Activated naive CD4-positive, alpha-beta T cell treated with anti-CD3 and anti-CD28 coated beads, Interleukin-2, amount 10 ng/mL, durations not matched to agents 7 days and 5 days (primary cell): ENCODE measurements at regions not wholly inside any gene's neighbourhood (a gene's known extent, or its start where the extent isn't known, plus 50 kb on each side); places are given as distances from the start of the nearest gene placed in this dataset.

Experiments
- CTCF ChIA-PET: fragments of 350-600 bp; sonication (Branson Sonifier 250); formaldehyde crosslinking; loops from one replicate; lab custom pipeline; 2021; ENCODE audit warnings: antibody characterized with exemption; lab: Charles Lee
- DNase-seq: peaks from one replicate; pipeline ENCODE4 v3.0.0-alpha.2; 2020
- H3K27ac Mint-ChIP-seq: one replicate; pipeline ENCODE4 v1.8.0; 2021; ENCODE audit warnings: mild to moderate bottlenecking, moderate library complexity, mixed read lengths
- H3K27me3 Mint-ChIP-seq: one replicate; pipeline ENCODE4 v1.8.0; 2021; ENCODE audit warnings: mild to moderate bottlenecking, mixed read lengths
- H3K36me3 Mint-ChIP-seq: one replicate; pipeline ENCODE4 v1.8.0; 2021; ENCODE audit warnings: mixed read lengths
- H3K4me1 Mint-ChIP-seq: one replicate; pipeline ENCODE4 v1.8.0; 2021; ENCODE audit warnings: mixed read lengths
- H3K4me3 Mint-ChIP-seq: one replicate; pipeline ENCODE4 v1.8.0; 2021; ENCODE audit warnings: mild to moderate bottlenecking, moderate library complexity, mixed read lengths
- H3K9me3 Mint-ChIP-seq: one replicate; pipeline ENCODE4 v1.8.0; 2021; ENCODE audit warnings: mixed read lengths

DNA sequence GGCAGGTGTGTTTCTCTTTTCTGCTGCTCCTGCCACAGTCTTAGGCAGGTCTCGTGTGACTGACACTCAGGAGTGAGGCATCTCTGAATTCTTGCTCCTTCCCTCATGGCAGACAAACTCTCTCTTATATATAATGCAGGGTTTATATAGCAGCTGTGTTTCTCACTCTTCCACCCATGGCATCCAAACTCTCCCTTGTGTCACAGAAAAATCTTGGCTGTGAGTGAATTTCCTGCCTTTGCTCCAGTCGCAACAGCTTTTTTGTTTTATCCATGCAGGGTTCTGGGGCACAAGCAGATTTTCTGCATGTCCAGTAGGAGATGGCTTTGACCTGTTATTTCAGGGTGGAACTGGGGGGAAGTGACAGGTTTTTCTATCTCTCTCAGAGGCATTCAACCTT lies 1275.5 kb downstream of the ADGRL3 start:
- H3K9me3 Mint-ChIP-seq, result peaks cover 3% of the 10 kb centered on the region
- CTCF ChIA-PET, result no interaction called here

DNA sequence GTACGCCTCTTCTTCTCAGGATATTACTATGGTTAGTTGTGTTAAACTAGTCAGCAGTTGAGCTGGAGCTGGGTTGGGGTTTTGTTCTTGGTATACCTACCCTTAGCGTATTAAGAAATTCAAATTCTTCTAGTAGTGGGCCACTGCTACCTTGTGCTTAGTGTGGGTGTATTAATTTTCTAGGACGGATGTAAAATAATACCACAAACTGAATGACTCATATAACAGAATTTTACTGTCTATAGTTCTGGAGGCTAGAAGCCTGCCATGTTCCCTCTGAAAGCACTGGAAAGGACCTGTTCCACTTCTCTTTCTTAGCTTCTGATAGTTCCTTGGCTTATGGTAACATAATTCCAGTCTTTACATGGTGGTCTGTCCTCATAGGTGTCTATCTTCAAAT lies 1274.7 kb downstream of the ADGRL3 start:
- H3K27ac Mint-ChIP-seq, result no peak overlapping the region
- no peak overlapping the region for H3K4me3 Mint-ChIP-seq
- no peak for DNase-seq
- CTCF ChIA-PET, result no interaction called here
- no peaks in the 10 kb centered on the region for H3K4me1 Mint-ChIP-seq
- H3K9me3 Mint-ChIP-seq, result peaks cover 3% of the 10 kb centered on the region
- no peaks in the 10 kb centered on the region for H3K36me3 Mint-ChIP-seq
- no peaks in the 10 kb centered on the region for H3K27me3 Mint-ChIP-seq

More for the DNA sequence above, 1275.5 kb downstream of the ADGRL3 start:
- Mint-ChIP-seq H3K27me3 (no peaks in the 10 kb centered on the region), H3K4me1 (no peaks in the 10 kb centered on the region), H3K4me3 (no peak overlapping the region), H3K36me3 (no peaks in the 10 kb centered on the region), H3K27ac (no peak overlapping the region)
- DNase-seq, result no peak

DNA sequence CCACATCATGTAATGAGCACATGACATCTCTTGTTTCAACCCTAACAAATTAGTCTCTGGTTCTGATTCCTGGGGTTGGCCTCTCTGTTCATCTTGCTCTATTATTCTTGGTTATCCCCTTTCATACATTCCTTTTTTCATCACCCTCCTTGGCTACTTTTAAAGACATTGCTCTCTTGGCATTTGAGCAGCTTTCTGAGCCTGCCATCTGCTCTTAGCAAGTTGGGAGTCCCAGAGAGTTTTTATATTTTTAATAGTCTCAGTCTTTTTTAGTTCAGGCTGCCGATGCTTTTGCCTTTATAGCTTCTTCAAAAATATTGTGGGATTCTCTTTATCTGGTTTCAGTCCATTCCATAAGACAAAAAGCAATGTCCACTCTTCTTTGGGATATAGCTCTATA lies 1270.9 kb downstream of the ADGRL3 start:
- H3K27me3 Mint-ChIP-seq, result no peaks in the 10 kb centered on the region
- no peak overlapping the region for H3K4me3 Mint-ChIP-seq
- CTCF ChIA-PET, result no interaction called here
- peaks cover 3% of the 10 kb centered on the region for H3K9me3 Mint-ChIP-seq
- no peak for DNase-seq
- no peak overlapping the region for H3K27ac Mint-ChIP-seq
- H3K4me1 Mint-ChIP-seq, result no peaks in the 10 kb centered on the region
- no peaks in the 10 kb centered on the region for H3K36me3 Mint-ChIP-seq

DNA sequence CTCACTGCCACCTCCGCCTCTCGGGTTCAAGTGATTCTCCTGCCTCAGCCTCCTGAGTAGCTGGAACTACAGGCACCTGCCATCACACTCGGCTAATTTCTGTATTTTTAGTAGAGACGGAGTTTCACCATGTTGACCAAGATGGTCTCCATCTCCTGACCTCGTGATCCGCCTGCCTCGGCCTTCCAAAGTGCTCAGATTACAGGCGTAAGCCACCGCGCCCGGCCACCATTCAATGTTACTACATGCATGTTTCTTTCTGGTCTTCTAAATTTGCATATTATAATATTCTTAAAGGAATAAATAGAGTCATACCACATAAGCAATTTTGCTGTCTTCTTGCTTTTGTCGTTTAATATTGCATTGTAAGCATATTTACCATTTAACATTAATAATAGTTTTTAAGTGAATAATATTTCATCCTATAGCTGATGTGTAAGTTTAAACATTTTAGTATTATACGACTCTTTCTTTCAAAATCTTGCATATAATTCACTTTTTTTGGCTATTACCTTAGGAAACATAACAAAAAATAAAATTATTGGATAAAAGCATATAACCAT lies 1270.4 kb downstream of the ADGRL3 start:
- Mint-ChIP-seq H3K4me3 (no peak overlapping the region), H3K9me3 (peaks cover 3% of the 10 kb centered on the region), H3K4me1 (no peaks in the 10 kb centered on the region), H3K27ac (no peak overlapping the region), H3K36me3 (no peaks in the 10 kb centered on the region), H3K27me3 (no peaks in the 10 kb centered on the region)
- no peak for DNase-seq
- CTCF ChIA-PET, result no interaction called here

DNA sequence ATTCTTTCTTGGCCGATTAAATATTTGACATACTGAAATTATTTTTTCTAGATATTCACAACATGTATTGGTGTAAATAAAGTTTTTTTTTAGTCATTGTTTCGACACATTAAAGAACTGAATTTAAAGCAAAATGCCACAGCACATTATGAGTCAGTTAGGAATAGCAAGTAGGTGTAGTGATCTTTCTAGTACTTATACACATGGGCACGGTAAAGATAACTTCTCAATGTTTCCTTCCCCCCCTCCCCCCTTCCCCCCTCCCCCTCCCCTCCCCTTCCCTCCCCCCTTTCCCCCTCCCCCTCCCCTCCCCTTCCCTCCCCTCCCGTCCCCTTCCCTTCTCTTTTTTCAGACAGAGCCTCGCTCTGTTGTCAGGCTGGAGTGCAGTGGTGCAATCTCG lies 1269.9 kb downstream of the ADGRL3 start:
- peaks cover 4% of the 10 kb centered on the region for H3K9me3 Mint-ChIP-seq
- H3K27me3 Mint-ChIP-seq, result no peaks in the 10 kb centered on the region
- H3K36me3 Mint-ChIP-seq, result no peaks in the 10 kb centered on the region
- DNase-seq, result no peak
- H3K4me3 Mint-ChIP-seq, result no peak overlapping the region
- H3K27ac Mint-ChIP-seq, result no peak overlapping the region
- no peaks in the 10 kb centered on the region for H3K4me1 Mint-ChIP-seq
- CTCF ChIA-PET, result no interaction called here

DNA sequence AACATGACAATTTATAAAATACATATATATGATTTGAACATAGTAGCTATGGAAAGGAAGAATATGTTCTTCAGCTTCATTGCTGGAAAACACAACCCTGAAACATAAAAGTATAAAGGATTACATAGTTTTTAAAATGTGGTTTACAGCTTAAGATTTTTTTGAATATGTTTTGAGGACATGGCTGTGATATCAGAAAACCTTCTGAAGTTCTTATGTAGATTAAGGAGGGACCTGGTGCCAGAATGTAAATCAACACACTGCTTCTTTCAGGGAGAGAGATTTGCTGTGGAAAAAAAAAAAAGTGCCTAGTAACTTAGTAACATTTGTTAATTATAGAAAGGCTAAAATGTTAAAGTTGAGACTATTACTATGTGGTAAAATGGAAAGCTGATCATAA lies 1261.8 kb downstream of the ADGRL3 start:
- no peaks in the 10 kb centered on the region for H3K4me1 Mint-ChIP-seq
- CTCF ChIA-PET, result no interaction called here
- H3K27me3 Mint-ChIP-seq, result no peaks in the 10 kb centered on the region
- H3K4me3 Mint-ChIP-seq, result no peak overlapping the region
- H3K36me3 Mint-ChIP-seq, result no peaks in the 10 kb centered on the region
- H3K27ac Mint-ChIP-seq, result no peak overlapping the region
- H3K9me3 Mint-ChIP-seq, result peaks cover 10% of the 10 kb centered on the region
- DNase-seq, result no peak

DNA sequence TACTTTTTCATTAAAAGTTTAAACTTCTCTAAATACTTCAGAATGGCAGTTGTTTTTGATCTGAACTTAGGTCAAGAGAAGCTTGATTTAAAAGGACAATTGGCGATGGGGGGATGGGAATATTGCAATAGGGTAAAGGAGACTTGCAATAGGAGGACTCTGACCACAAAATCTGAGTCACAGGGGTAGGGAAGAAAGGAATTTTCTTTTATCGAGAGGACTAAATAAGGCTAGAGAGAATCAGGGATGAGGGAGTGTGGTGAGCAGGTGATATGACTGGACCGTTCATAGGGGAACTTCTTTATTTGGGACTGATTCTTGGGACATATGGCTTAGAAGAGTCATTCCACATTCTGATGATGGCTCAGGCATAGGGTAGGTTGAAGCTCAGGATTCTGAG lies 1260.2 kb downstream of the ADGRL3 start:
- Mint-ChIP-seq H3K36me3 (no peaks in the 10 kb centered on the region), H3K27me3 (no peaks in the 10 kb centered on the region), H3K4me3 (no peak overlapping the region), H3K27ac (no peak overlapping the region), H3K4me1 (no peaks in the 10 kb centered on the region), H3K9me3 (peaks cover 8% of the 10 kb centered on the region)
- CTCF ChIA-PET, result no interaction called here
- DNase-seq, result no peak

DNA sequence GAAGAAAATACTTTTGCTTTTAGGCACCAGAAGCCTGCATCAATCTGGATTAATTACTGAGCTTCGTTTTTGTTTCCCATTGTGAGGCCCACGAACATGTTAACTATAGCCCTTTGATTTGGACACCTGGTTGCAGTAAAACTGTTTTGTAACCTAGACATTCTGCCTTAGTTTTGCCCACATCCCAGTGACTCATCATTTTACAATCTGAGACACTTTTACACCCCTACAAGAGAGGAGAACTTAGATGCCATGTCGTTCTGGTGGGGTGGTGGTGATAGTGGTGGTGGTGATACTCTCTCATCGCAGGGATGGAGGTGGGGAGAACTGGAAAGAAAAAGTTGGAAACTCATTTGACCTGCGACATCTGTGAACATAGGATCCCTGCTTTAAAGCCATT lies 1257.2 kb downstream of the ADGRL3 start:
- no peak overlapping the region for H3K4me3 Mint-ChIP-seq
- CTCF ChIA-PET, result no interaction called here
- peaks cover 8% of the 10 kb centered on the region for H3K9me3 Mint-ChIP-seq
- no peak for DNase-seq
- no peaks in the 10 kb centered on the region for H3K4me1 Mint-ChIP-seq
- H3K36me3 Mint-ChIP-seq, result no peaks in the 10 kb centered on the region
- H3K27me3 Mint-ChIP-seq, result no peaks in the 10 kb centered on the region
- no peak overlapping the region for H3K27ac Mint-ChIP-seq

DNA sequence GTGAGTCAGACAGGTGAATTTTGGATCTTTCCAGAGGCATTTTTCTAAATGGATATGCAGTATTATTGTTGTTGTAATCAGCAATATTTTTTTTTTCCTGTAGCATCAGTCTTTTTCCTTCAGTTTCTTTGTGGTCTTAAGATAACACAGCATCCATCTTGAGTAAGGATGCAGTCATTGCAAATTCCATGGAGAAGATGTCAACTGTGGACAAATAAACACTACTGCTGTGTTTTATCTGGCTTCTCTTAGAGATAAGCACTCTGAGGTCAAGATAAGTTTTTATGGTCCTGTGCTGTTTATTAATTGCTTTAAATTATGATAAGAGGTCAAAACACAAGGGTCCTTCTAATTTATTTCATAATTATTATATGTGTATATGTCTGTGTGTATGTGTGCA lies 1255.7 kb downstream of the ADGRL3 start:
- CTCF ChIA-PET, result no interaction called here
- Mint-ChIP-seq H3K27me3 (no peaks in the 10 kb centered on the region), H3K4me3 (no peak overlapping the region), H3K36me3 (no peaks in the 10 kb centered on the region), H3K4me1 (no peaks in the 10 kb centered on the region), H3K27ac (no peak overlapping the region), H3K9me3 (peaks cover 8% of the 10 kb centered on the region)
- DNase-seq, result no peak

DNA sequence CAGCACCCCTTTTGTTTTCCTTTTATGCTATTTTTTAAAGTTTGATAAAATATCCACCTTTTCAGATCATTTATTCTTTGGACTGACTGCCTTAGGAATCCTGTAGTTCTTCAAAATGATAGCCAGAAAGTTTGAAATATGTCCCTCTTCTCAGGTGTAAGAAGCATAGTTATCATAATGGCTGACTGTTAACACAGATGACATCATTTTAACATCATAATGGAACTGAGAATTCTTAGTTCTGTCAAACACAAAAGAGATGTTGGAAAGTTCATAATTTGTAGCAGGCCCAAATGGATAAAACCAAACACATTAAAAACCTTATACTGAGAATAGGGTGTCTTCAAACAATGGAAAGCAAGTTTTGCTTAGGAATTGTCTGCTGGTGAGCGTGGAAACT lies 1254.4 kb downstream of the ADGRL3 start:
- CTCF ChIA-PET, result no interaction called here
- H3K27me3 Mint-ChIP-seq, result no peaks in the 10 kb centered on the region
- no peak for DNase-seq
- H3K27ac Mint-ChIP-seq, result no peak overlapping the region
- H3K4me1 Mint-ChIP-seq, result no peaks in the 10 kb centered on the region
- H3K36me3 Mint-ChIP-seq, result no peaks in the 10 kb centered on the region
- peaks cover 3% of the 10 kb centered on the region for H3K9me3 Mint-ChIP-seq
- H3K4me3 Mint-ChIP-seq, result no peak overlapping the region

DNA sequence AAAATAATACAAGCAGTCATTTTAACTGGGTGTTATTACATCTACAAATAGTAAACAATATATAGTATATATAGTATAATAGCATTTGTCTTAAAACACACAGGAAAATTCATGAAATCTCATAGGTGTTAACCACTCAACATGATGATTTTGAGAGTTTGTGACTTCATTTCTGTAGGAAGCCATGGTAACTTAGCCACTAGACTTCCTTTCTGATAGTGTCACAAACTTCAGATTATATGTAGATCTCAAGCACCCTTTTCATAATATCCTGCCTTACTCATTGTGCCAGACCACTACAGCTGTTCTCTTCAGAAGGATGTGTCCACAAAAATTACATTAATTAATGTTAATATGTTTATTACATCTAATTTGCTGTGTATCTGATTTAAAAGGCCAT lies 1250.6 kb downstream of the ADGRL3 start:
- H3K9me3 Mint-ChIP-seq, result peaks cover 4% of the 10 kb centered on the region
- CTCF ChIA-PET, result no interaction called here
- no peak overlapping the region for H3K4me3 Mint-ChIP-seq
- no peak for DNase-seq
- no peak overlapping the region for H3K27ac Mint-ChIP-seq
- H3K36me3 Mint-ChIP-seq, result no peaks in the 10 kb centered on the region
- no peaks in the 10 kb centered on the region for H3K27me3 Mint-ChIP-seq
- H3K4me1 Mint-ChIP-seq, result no peaks in the 10 kb centered on the region

DNA sequence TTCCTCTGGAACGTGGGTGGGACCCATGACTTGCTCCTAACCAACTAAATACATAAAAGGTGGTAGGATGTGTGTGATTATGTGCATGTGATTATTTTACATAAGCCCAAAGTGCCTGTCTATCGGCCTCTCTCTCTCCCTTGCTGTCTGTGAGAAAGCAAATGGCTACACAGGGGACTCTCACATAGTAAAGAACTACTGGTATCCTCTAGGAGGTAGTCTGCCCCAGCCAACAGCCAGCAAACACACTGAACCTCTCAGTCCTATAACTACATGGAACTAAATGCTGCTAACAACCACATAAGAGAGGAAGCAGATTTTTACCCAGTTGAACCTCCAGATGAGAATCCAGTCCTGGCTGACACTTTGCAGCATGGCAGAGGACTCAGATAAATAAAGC lies 1249.4 kb downstream of the ADGRL3 start:
- no peaks in the 10 kb centered on the region for H3K36me3 Mint-ChIP-seq
- no peaks in the 10 kb centered on the region for H3K27me3 Mint-ChIP-seq
- H3K4me3 Mint-ChIP-seq, result no peak overlapping the region
- H3K27ac Mint-ChIP-seq, result no peak overlapping the region
- CTCF ChIA-PET, result no interaction called here
- no peak for DNase-seq
- no peaks in the 10 kb centered on the region for H3K4me1 Mint-ChIP-seq
- H3K9me3 Mint-ChIP-seq, result peaks cover 6% of the 10 kb centered on the region

DNA sequence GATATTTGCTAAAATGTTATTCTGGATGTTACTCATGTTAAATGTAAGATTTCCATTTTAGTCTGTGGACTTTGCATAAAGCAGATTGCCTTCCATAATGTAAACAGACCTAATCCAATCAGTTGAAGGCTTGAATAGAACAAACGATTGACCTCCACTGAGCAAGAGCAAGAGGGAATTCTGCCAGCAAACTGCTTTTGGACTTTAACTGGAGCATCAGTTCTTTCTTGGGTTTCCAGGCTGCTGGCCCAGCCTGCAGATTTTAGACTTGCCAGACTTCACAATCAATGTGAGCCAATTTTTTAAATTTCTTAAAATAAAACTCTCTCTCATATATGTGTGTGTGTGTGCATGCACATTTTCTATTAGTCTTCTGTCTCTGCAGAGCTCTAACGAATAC lies 1248.8 kb downstream of the ADGRL3 start:
- DNase-seq, result no peak
- CTCF ChIA-PET, result no interaction called here
- Mint-ChIP-seq H3K9me3 (peaks cover 6% of the 10 kb centered on the region), H3K27ac (no peak overlapping the region), H3K4me3 (no peak overlapping the region), H3K27me3 (no peaks in the 10 kb centered on the region), H3K36me3 (no peaks in the 10 kb centered on the region), H3K4me1 (no peaks in the 10 kb centered on the region)

DNA sequence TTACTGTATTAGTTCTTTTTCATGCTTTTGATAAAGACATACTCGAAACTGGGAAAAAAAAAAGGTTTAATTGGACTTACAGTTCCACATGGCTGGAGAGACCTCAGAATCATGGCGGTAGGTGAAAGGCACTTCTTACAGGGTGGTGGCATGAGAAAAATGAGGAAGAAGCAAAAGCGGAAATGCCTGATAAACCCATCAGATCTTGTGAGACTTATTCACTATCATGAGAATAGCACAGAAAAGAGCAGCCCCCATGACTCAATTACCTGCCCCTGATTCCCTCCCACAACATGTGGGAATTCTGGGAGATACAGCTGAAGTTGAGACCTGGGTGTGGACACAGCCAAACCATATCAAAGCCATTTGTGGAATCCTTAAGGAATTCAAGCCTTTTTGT lies 1238.9 kb downstream of the ADGRL3 start:
- Mint-ChIP-seq H3K36me3 (no peaks in the 10 kb centered on the region), H3K27ac (no peak overlapping the region), H3K27me3 (no peaks in the 10 kb centered on the region), H3K4me3 (no peak overlapping the region), H3K9me3 (peaks cover 28% of the 10 kb centered on the region), H3K4me1 (no peaks in the 10 kb centered on the region)
- CTCF ChIA-PET, result no interaction called here
- DNase-seq, result no peak

DNA sequence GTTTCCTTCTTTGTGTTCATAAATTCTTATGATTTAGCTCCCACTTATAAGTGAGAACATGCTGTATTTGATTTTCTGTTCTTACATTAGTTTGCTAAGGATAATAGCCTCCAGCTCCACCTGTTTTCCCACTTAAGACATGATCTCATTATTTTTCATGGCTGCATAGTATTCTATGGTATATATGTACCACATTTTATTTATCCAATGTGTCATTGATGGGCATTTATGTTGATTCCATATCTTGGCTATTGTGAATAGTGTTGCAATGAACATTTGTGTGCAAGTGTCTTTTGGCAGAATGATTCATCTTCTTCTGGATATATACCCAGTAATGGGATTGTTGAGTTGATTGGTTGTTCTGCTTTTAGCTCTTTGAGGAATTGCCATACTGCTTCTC lies 1234.8 kb downstream of the ADGRL3 start:
- Mint-ChIP-seq H3K36me3 (no peaks in the 10 kb centered on the region), H3K4me3 (no peak overlapping the region), H3K4me1 (no peaks in the 10 kb centered on the region), H3K9me3 (peaks cover 33% of the 10 kb centered on the region), H3K27ac (no peak overlapping the region), H3K27me3 (no peaks in the 10 kb centered on the region)
- CTCF ChIA-PET, result no interaction called here
- no peak for DNase-seq
